GM19025 (cell line): ENCODE measurements at regions not wholly inside any gene's neighbourhood (a gene's known extent, or its start where the extent isn't known, plus 50 kb on each side); places are given as distances from the start of the nearest gene placed in this dataset.
"Not testable (repeated sequence)": the region's sequence is repeated elsewhere in the genome, so short reads cannot be mapped to it uniquely, and the experiment has no call there.

Experiments used
- ATAC-seq: cut with Tn5 transposase; IDR thresholded peaks from one replicate; pipeline ENCODE4 v1.9.1; 2021; ENCODE audit warnings: mild to moderate bottlenecking, low read depth, moderate library complexity; ENCODE audit not compliant: unreplicated experiment

- not testable (repeated sequence) for ATAC-seq
Observed at GRCh38 chr15:20207198-20207597, 334.4 kb downstream of the GOLGA6L6 start.

DNA sequence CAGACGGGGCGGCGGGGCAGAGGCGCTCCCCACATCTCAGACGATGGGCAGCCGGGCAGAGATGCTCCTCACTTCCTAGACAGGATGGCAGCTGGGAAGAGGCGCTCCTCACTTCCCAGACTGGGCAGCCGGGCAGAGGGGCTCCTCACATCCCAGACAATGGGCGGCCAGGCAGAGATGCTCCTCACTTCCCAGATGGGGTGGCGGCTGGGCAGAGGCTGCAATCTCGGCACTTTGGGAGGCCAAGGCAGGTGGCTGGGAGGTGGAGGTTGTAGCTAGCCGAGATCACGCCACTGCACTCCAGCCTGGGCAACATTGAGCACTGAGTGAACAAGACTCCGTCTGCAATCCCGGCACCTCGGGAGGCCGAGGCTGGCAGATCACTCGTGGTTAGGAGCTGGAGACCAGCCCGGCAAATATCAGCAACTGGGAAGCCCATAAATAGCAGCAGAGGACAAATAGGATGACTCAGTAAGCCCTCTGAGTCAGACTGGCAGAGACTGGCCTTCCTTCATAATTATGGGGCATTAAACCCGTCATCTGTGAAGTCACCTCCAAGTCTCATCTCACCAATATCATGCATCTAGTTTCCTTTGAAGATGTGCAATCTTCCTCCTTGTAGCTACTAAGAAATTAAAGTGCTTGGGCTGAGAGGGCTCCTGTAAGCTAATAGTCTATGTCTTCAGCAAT lies 337.3 kb downstream of the GOLGA6L6 start:
- ATAC-seq = not testable (repeated sequence)

- not testable (repeated sequence) for ATAC-seq
Observed at GRCh38 chr15:20203649-20204150, 337.9 kb downstream of the GOLGA6L6 start.

- not testable (repeated sequence) for ATAC-seq
Observed at GRCh38 chr15:20194591-20195198, 346.9 kb downstream of the GOLGA6L6 start.

- not testable (repeated sequence) for ATAC-seq
Observed at GRCh38 chr15:20192982-20193929, 348.3 kb downstream of the GOLGA6L6 start.

- ATAC-seq = not testable (repeated sequence)
Observed at GRCh38 chr15:20191508-20192125, 350.0 kb downstream of the GOLGA6L6 start.

GRCh38 chr15:20188611-20189010 lies 353.0 kb downstream of the GOLGA6L6 start:
- ATAC-seq = not testable (repeated sequence)

DNA sequence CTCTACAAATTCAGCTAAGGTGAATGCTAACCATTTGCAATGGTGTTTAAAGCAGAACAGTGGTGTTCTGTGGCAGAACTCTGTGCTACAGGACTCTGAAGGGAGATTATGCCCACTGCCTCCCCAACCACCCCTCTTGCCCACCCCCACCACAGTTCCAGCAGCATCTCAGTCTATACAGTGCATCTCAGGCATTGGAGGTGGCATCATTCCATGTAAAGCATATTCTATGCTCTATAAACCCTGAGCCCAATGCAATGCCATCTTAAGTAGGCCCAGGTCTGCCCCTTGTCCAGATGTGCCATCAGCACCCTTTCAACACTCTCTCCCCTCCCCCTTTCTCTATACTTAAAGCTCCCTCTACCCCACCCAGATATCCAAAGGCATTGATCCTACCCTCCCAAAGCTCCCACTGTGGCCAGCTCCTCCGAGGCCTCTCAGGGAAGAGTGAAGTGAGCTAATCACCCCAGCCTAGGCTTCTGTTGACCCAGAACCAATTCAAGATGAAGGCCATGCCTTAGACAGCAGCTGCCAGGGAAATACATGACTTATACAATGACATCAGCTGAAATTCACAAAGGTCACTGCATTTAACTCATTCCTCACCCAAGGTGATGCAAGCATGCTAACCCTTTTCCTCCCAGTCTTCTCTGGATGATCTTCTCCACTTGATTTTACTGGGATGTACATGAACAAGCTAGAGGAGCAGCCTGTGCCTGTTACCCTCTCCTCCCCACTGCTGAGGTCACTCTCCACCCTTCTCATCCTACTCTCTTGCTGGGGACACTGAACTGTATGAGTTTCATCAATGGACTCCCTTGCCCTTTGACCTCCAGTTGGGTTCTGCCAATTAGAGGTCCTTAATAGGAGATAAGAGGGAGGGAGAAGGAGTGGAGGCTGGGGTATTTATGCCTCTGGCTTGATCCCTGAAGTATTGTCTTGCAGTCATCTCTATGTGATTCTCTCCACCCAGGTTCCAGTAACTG lies 353.9 kb downstream of the GOLGA6L6 start:
- not testable (repeated sequence) for ATAC-seq

GRCh38 chr15:20184879-20185278 lies 356.7 kb downstream of the GOLGA6L6 start:
- ATAC-seq = not testable (repeated sequence)

- not testable (repeated sequence) for ATAC-seq
Observed at GRCh38 chr15:20168221-20168620, 373.4 kb downstream of the GOLGA6L6 start.

DNA sequence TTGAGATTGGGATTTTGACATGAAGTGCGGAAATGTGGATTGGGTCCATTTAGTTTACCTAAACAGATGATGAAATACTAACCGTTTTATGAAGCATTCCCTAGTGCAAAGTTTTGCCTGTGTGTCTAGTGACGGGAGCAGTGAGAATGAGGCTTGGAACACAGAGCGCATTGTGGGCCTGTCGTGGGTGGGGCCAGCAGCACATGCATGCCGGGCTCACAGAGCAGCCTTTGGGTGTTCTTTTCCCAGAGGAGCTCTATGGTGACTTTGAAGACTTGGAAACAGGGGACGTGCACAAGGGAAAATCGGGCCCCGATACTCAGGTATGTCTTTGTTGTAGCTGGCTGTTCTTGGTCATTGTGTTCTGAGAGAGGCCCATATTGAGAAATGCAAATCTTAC lies 388.1 kb downstream of the GOLGA6L6 start:
- not testable (repeated sequence) for ATAC-seq

GRCh38 chr15:20148679-20149078 lies 392.9 kb downstream of the GOLGA6L6 start:
- not testable (repeated sequence) for ATAC-seq

DNA sequence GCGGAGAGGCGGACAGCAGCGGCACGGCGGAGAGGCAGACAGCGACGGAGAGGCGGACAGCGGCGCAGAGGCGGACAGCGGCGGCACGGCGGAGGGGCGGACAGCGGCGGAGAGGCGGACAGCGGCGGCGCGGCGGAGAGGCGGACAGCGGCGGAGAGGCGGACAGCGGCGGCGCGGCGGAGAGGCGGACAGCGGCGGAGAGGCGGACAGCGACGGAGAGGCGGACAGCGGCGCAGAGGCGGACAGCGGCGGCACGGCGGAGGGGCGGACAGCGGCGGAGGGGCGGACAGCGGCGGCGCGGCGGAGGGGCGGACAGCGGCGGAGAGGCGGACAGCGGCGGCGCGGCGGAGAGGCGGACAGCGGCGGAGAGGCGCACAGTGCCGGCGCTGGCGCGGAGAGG lies 393.6 kb downstream of the GOLGA6L6 start:
- ATAC-seq = not testable (repeated sequence)

- not testable (repeated sequence) for ATAC-seq
Observed at GRCh38 chr15:20144333-20145036, 397.1 kb downstream of the GOLGA6L6 start.

GRCh38 chr15:20142906-20143305 lies 398.7 kb downstream of the GOLGA6L6 start:
- not testable (repeated sequence) for ATAC-seq

GRCh38 chr15:20142410-20142809 lies 399.2 kb downstream of the GOLGA6L6 start:
- ATAC-seq = not testable (repeated sequence)

DNA sequence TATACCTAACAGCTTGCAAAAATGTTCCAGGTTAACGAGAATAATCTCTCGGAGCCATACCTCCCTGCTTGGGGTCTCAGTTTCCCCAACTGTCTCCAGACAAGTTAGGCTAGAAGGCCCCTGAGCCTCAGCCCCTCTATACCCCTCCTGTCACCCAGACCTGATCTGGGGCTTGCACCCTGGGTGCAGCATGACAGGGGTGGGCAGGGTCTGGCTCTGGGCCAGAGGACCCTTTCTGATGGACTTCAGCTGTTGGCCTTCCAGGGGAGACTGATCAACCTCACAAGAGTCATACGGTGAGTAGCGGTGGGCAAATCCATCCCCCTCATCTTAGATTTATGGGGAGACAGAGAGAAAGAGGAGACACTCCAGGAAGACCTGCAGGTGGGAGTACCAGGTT lies 416.9 kb downstream of the GOLGA6L6 start:
- not testable (repeated sequence) for ATAC-seq

DNA sequence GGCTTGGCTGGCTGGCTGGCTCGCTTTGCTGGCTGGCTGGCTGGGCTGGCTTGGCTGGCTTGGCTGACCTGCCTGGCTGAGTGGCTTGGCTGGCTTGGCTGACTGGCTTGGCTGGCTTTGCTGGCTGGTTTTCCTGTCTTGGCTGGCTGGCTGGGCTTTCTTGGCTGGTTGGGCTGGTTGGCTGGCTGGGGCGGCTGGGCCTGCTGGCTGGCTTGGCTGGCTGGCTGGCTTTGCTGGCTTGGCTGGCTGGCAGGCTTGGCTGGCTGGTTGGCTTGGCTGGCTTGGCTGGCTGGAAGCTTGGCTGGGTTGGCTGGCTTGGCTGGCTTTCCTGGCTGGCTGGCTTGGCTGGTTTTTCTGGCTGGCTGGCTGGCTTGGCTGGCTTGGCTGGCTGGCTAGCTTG lies 435.6 kb downstream of the GOLGA6L6 start:
- no peak for ATAC-seq
